ENCODE measurements at regions not wholly inside any gene's neighbourhood (a gene's known extent, or its start where the extent isn't known, plus 50 kb on each side); places are given as distances from the start of the nearest gene placed in this dataset.

GRCh38 chr4:149949381-149949780 is 128.9 kb upstream of the DCLK2 start:
- no peak overlapping the region for H2AFZ ChIP-seq (ENCODE audit: low read length)
- H3K9me3 ChIP-seq (ENCODE audit: insufficient read depth, low read depth, low read length) = no peaks in the 10 kb centered on the region
- TF ChIP-seq, protein P1, sequence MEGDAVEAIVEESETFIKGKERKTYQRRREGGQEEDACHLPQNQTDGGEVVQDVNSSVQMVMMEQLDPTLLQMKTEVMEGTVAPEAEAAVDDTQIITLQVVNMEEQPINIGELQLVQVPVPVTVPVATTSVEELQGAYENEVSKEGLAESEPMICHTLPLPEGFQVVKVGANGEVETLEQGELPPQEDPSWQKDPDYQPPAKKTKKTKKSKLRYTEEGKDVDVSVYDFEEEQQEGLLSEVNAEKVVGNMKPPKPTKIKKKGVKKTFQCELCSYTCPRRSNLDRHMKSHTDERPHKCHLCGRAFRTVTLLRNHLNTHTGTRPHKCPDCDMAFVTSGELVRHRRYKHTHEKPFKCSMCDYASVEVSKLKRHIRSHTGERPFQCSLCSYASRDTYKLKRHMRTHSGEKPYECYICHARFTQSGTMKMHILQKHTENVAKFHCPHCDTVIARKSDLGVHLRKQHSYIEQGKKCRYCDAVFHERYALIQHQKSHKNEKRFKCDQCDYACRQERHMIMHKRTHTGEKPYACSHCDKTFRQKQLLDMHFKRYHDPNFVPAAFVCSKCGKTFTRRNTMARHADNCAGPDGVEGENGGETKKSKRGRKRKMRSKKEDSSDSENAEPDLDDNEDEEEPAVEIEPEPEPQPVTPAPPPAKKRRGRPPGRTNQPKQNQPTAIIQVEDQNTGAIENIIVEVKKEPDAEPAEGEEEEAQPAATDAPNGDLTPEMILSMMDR (conservative IDR thresholded peaks at IDR 0.05; ENCODE audit: low read length) = no peak
- no peak for TF ChIP-seq EZH2phosphoT487 (IDR thresholded peaks at IDR 0.05; ENCODE audit: borderline replicate concordance)
- H3K9me2 ChIP-seq (replicated peaks; ENCODE audit: low read depth, low read length) = no peaks in the 10 kb centered on the region
- no peaks in the 10 kb centered on the region for H3K36me3 ChIP-seq (ENCODE audit: insufficient read depth, low read length)
- H3K4me3 ChIP-seq (ENCODE audit: low read length, poor library complexity, severe bottlenecking) = no peak overlapping the region
- H3K4me2 ChIP-seq (ENCODE audit: low read depth, low read length, poor library complexity, severe bottlenecking) = no peak overlapping the region
- no peaks in the 10 kb centered on the region for H3K27me3 ChIP-seq (ENCODE audit: insufficient read depth, low read length, poor library complexity, severe bottlenecking)
- H3K4me1 ChIP-seq (ENCODE audit: insufficient read depth, low read length, poor library complexity, severe bottlenecking) = no peaks in the 10 kb centered on the region
- no peaks in the 10 kb centered on the region for H3F3A ChIP-seq (ENCODE audit: low read depth)
- H3K9ac ChIP-seq (ENCODE audit: low read depth, low read length, poor library complexity, severe bottlenecking) = no peak overlapping the region
- no peaks in the 10 kb centered on the region for H3K79me2 ChIP-seq (ENCODE audit: insufficient read depth, low read length)
- H4K20me1 ChIP-seq (ENCODE audit: insufficient read depth, low read length, poor library complexity, severe bottlenecking) = no peaks in the 10 kb centered on the region

- H3K27me3 ChIP-seq (ENCODE audit: insufficient read depth, low read length, poor library complexity, severe bottlenecking) = no peaks in the 10 kb centered on the region
- no peaks in the 10 kb centered on the region for H3K4me1 ChIP-seq (ENCODE audit: insufficient read depth, low read length, poor library complexity, severe bottlenecking)
- H3K4me2 ChIP-seq (ENCODE audit: low read depth, low read length, poor library complexity, severe bottlenecking) = no peak overlapping the region
- TF ChIP-seq, protein P1 (conservative IDR thresholded peaks at IDR 0.05; ENCODE audit: low read length) = no peak
- no peak for TF ChIP-seq EZH2phosphoT487 (IDR thresholded peaks at IDR 0.05; ENCODE audit: borderline replicate concordance)
- no peaks in the 10 kb centered on the region for H3K79me2 ChIP-seq (ENCODE audit: insufficient read depth, low read length)
- H2AFZ ChIP-seq (ENCODE audit: low read length) = no peak overlapping the region
- no peaks in the 10 kb centered on the region for H4K20me1 ChIP-seq (ENCODE audit: insufficient read depth, low read length, poor library complexity, severe bottlenecking)
- no peaks in the 10 kb centered on the region for H3F3A ChIP-seq (ENCODE audit: low read depth)
- H3K4me3 ChIP-seq (ENCODE audit: low read length, poor library complexity, severe bottlenecking) = no peak overlapping the region
- H3K36me3 ChIP-seq (ENCODE audit: insufficient read depth, low read length) = no peaks in the 10 kb centered on the region
- H3K9me2 ChIP-seq (replicated peaks; ENCODE audit: low read depth, low read length) = no peaks in the 10 kb centered on the region
- no peaks in the 10 kb centered on the region for H3K9me3 ChIP-seq (ENCODE audit: insufficient read depth, low read depth, low read length)
- H3K9ac ChIP-seq (ENCODE audit: low read depth, low read length, poor library complexity, severe bottlenecking) = no peak overlapping the region
Measured at GRCh38 chr4:149951152-149951900, 126.9 kb upstream of the DCLK2 start.

- Histone ChIP-seq H4K20me1 (ENCODE audit: insufficient read depth, low read length, poor library complexity, severe bottlenecking) (no peaks in the 10 kb centered on the region), H3K9me2 (replicated peaks; ENCODE audit: low read depth, low read length) (no peaks in the 10 kb centered on the region), H2AFZ (ENCODE audit: low read length) (no peak overlapping the region), H3K9me3 (ENCODE audit: insufficient read depth, low read depth, low read length) (no peaks in the 10 kb centered on the region), H3K36me3 (ENCODE audit: insufficient read depth, low read length) (no peaks in the 10 kb centered on the region), H3K4me2 (ENCODE audit: low read depth, low read length, poor library complexity, severe bottlenecking) (no peak overlapping the region), H3K27me3 (ENCODE audit: insufficient read depth, low read length, poor library complexity, severe bottlenecking) (no peaks in the 10 kb centered on the region), H3K9ac (ENCODE audit: low read depth, low read length, poor library complexity, severe bottlenecking) (no peak overlapping the region), H3K79me2 (ENCODE audit: insufficient read depth, low read length) (no peaks in the 10 kb centered on the region), H3F3A (ENCODE audit: low read depth) (no peaks in the 10 kb centered on the region), H3K4me3 (ENCODE audit: low read length, poor library complexity, severe bottlenecking) (no peak overlapping the region), H3K4me1 (ENCODE audit: insufficient read depth, low read length, poor library complexity, severe bottlenecking) (no peaks in the 10 kb centered on the region)
- no peak for TF ChIP-seq EZH2phosphoT487 (IDR thresholded peaks at IDR 0.05; ENCODE audit: borderline replicate concordance)
- TF ChIP-seq, protein P1 (conservative IDR thresholded peaks at IDR 0.05; ENCODE audit: low read length) = no peak
Measured at GRCh38 chr4:149952101-149952500, 126.1 kb upstream of the DCLK2 start.
